GM12891 (cell line): ENCODE measurements at regions not wholly inside any gene's neighbourhood (a gene's known extent, or its start where the extent isn't known, plus 50 kb on each side); places are given as distances from the start of the nearest gene placed in this dataset.

Experiments used
- PAX5 ChIP-seq: IDR thresholded peaks from 2 replicates; pipeline ENCODE4 v1.6.1; 2011; ENCODE audit warnings: low read length, moderate library complexity, mild to moderate bottlenecking; ENCODE audit not compliant: insufficient read depth, severe bottlenecking
- POLR2A ChIP-seq: IDR thresholded peaks from 2 replicates; pipeline ENCODE4 v1.6.1; 2011; ENCODE audit warnings: low read depth, low read length, control low read depth
- POLR2AphosphoS5 ChIP-seq: IDR thresholded peaks from 2 replicates; pipeline ENCODE4 v1.6.1; 2011; ENCODE audit warnings: low read depth, low read length, control low read depth
- POU2F2 ChIP-seq: IDR thresholded peaks from 2 replicates; pipeline ENCODE4 v1.6.1; 2011; ENCODE audit warnings: low read depth, mild to moderate bottlenecking, control low read depth, low read length, moderate library complexity
- SPI1 ChIP-seq: IDR thresholded peaks from 2 replicates; pipeline ENCODE4 v1.6.1; 2011; ENCODE audit warnings: low read depth, low read length, control low read depth
- TAF1 ChIP-seq: IDR thresholded peaks from 2 replicates; pipeline ENCODE4 v1.6.1; 2011; ENCODE audit warnings: low read depth, low read length, control low read depth

- TF ChIP-seq POLR2A (no peak), POU2F2 (no peak), SPI1 (no peak), POLR2AphosphoS5 (no peak), TAF1 (no peak), PAX5 (no peak)
These were observed 182.5 kb upstream of the NR3C1 start for GRCh38 chr5:143585970-143586369.
